SH-SY5Y (cell line): ENCODE measurements at regions not wholly inside any gene's neighbourhood (a gene's known extent, or its start where the extent isn't known, plus 50 kb on each side); places are given as distances from the start of the nearest gene placed in this dataset.

ENCODE experiments used
- GATA2 ChIP-seq: IDR thresholded peaks from 2 replicates; pipeline ENCODE4 v1.6.1; 2011; ENCODE audit warnings: mild to moderate bottlenecking, low read depth, low read length
- GATA3 ChIP-seq: IDR thresholded peaks from 2 replicates; pipeline ENCODE4 v1.6.1; 2011; ENCODE audit warnings: low read depth, mild to moderate bottlenecking, low read length, moderate library complexity

DNA sequence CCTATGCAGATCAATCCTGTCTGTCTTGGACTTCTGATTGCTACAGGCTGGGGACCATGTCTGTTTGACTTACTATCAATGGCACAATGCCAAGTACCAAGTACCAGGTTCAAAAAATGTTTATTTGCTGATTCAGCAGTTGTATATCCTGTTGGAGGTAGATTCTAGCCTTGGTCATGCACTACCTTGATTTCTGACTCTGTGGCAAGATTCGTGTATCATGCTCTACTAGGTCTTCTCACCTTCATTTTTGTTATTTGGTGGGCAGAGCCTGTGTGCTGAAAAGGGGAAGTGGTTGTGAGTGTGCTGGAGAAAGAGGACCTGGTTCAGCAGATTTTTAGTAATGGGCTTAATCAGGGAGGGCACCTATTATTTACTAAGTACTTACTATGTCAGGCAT lies 192.4 kb upstream of the MYLIP start:
- TF ChIP-seq GATA3: no peak
- no peak for TF ChIP-seq GATA2
